ENCODE measurements at regions not wholly inside any gene's neighbourhood (a gene's known extent, or its start where the extent isn't known, plus 50 kb on each side); places are given as distances from the start of the nearest gene placed in this dataset.
"Not testable (repeated sequence)": the region's sequence is repeated elsewhere in the genome, so short reads cannot be mapped to it uniquely, and the experiment has no call there.

DNA sequence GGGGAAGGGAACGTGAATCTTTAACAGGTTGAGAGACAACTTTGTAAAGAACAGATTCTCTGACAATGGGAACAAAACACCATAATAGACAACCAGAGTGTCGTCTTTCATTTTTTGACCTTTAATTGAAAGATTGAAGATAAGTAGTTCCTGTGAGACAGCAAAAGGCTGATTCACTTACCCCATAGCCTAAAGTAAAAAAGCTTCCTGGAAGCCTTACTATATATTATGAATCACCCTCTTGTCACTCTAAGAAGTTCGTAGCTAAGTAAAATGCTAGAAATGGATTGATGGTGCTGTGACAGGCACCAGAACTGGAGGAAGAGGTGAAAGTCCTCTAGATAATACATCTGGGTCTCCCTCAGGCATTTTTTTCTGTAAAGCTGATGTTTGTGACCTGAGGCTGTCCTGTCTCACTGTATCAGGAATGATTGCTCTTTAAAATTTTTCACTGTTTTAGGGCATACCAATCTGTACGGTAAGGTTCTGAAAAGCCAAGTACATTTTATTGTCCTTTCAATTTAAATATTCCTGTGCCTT is 824.6 kb upstream of the SEMA6D start:
- no peak for DNase-seq

- no peak for DNase-seq
These were observed 822.7 kb upstream of the SEMA6D start for GRCh38 chr15:46894644-46895043.

GRCh38 chr15:46897266-46897665 is 820.0 kb upstream of the SEMA6D start:
- no peak for DNase-seq

DNA sequence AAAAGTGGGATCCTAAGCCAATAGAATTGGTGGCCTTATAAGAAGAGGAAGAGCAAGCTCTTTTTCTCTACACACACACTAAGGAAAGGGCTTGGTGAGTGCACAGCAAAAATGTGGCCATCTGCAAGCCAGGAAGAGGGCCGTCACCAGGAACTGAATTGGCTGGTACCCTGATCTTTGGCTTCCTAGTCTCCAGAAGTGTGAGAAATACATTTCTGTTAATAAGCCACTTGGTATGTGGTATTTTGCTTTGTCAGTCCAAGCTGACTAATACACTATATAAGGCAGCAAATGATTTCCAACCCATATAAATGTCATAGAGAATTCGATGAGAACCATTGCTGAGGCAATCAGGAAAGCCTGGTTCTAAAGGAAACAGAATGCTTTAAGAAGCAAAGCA is 816.3 kb upstream of the SEMA6D start:
- no peak for DNase-seq

GRCh38 chr15:46917721-46918252 is 799.5 kb upstream of the SEMA6D start:
- no peak for DNase-seq

- DNase-seq = no peak
These were observed 798.7 kb upstream of the SEMA6D start for GRCh38 chr15:46918462-46919140.

DNA sequence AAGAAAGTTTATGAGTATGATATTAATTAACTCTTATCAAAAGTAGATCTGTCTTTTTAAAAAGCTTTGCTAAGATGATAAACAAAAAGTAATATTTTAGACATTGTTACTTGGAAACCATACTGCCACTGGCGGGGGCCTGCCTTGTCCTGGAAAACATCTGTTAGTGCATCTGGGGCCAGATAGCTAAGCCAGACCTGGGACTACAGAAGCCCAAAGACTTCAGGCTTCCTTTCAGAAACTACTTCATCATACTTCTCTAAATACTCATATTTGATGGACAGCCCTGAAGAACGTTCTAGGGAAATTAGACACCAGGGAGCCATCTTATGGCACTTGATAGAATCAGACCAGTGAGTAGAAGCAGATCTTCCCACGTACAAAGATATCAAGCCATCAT is 795.4 kb upstream of the SEMA6D start:
- no peak for DNase-seq

- no peak for DNase-seq
These were observed 786.9 kb upstream of the SEMA6D start for GRCh38 chr15:46930426-46930825.

DNA sequence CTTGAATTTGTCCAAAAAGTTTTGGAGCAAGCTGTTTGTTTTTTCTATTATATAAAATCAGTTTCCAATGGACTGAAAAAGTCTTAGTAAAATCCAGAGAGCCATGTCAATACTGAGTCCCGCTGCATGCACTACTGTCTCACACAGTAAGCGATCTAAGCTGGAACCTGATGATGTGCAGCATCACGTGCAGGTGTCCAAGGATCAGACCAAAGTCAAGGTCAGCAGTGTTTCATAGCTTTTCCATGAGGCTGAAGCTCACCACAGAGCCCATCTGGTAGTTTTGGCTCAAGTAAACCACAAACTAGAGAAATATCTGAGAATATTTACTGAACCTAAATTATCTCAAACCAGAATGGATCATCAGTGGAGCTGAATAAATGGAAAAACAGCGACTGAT is 784.0 kb upstream of the SEMA6D start:
- no peak for DNase-seq

- DNase-seq = no peak
These were observed 782.5 kb upstream of the SEMA6D start for GRCh38 chr15:46934851-46935250.

DNA sequence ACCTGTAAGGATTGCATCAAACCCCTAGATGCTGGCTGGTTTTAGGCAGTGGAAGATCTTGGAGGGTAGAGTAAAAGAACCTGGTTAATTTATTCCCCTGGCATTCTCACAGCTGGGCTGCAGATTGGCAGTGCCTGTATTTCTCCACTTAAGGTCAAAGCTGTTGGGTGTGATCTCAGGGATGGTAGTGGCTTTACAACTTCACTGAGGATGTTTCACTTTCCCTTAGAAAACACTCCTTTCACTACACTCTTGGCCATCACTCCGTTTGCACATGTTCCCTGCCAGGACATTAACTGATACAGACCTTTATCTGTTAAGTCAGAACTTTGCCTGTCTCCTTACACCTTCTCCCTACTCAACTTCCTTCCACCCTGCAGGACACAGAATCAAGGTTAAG is 779.1 kb upstream of the SEMA6D start:
- no peak for DNase-seq

DNA sequence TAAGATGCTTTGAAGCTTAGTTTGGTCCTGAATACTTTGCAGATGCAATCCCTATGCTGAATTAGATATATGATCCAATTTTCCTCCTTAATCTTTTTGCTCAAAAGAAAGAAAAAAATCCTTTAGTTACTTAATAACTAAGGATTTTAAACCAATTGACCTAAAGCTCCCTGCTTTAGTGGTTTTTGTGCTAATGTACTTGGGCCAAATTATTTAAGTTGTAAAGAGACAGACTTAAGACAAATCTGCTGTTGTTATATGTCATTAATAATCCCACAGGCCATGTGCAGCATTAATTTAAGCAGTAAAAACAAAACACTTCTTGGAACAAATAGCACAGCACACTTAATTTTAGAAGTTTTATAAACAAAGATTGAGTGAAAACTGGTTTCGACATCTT is 776.1 kb upstream of the SEMA6D start:
- no peak for DNase-seq

GRCh38 chr15:46946953-46947352 is 770.4 kb upstream of the SEMA6D start:
- DNase-seq = no peak

GRCh38 chr15:46955576-46955975 is 761.7 kb upstream of the SEMA6D start:
- no peak for DNase-seq

GRCh38 chr15:46956456-46956855 is 760.8 kb upstream of the SEMA6D start:
- no peak for DNase-seq

DNA sequence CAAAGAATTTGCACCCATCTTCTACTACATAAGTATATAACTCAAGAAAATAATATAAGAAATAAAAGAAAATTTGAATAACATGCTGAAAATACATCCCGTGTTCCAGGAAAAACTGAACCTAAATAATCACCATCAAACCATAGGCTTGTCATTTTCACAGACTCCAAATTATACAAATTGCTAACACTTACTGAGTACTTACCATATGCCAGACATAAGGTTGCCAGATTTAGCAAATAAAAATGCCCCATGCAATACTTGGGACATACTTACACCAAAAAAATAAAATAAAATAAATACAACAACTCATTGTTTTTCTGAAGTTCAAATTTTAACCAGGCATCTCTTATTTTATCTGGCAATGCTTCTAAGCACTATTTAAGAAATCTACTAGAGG is 760.4 kb upstream of the SEMA6D start:
- DNase-seq = no peak

DNA sequence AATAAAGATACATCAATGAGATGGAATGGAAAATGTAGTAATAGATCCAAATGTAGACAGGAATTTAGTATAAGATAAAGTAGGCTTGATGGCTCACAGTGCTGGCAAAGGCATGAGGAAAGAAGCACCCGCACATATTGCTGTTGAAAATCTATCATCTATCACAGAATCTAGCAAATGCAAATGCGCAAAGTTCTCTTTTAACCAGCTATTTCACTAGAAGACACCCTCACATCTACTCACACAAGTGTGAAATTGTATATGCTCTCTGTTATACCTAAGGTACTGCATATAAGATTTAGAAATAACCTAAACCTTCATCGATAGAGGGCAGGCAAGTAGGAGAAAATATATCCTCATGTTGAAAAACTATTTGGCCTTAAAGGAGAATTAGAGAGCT is 756.7 kb upstream of the SEMA6D start:
- DNase-seq = no peak

- no peak for DNase-seq
These were observed 755.5 kb upstream of the SEMA6D start for GRCh38 chr15:46961795-46962194.

DNA sequence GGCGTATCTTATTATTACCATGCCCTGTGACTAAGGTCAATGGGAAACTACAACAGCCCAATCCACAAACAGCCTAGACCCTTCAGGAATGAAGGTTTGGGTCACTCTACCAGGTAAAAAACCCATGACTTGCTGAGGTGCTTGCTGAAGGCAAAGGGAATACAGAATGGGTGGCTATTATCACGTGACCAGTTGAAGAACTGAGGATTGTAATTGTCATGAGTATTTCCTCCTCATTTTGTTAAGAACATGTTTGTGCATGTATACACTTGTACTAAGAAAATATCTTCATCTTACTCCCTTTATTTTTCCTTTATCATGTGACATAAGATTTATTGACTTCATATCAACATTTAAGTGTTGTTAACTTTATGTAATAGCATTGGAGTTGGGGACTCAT is 729.2 kb upstream of the SEMA6D start:
- not testable (repeated sequence) for DNase-seq

GRCh38 chr15:46996359-46996758 is 720.9 kb upstream of the SEMA6D start:
- no peak for DNase-seq

DNA sequence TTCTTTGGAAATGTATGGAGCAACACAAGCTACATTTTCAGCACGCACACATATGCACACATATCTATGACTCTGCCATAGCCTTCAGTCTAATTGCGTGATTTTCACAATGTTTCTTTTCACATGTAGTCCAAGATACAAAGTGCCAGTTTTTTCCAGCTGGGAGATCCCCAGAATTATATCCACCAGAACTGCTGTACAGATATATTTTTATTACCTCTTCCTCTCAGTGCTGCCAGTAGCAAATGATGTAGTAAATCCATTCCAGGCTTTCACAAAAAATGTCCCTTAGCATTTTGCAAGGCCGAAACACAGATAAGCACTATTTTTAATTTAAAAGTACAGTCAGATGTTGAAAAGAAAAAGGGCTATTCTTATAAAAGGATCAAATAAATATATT is 719.8 kb upstream of the SEMA6D start:
- no peak for DNase-seq

DNA sequence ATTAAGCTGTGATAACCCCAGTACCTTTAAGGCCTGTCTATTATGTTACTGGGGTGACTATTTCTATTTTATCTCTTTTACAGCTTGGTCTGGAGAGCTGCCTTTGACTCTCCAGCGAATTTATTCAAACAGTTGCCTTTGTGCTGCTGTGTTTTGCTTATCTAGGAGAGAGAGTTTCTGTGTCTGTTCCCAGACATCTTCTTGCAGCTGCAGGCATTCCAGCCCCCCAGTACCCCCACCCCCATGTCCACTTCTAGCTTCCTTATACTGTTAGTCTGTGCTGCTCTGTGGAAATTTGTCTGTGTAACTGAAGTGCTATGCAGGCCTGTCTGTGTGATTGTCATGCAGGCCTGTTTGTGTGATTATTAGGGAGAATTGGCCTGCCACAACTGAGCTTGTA is 713.7 kb upstream of the SEMA6D start:
- no peak for DNase-seq

DNA sequence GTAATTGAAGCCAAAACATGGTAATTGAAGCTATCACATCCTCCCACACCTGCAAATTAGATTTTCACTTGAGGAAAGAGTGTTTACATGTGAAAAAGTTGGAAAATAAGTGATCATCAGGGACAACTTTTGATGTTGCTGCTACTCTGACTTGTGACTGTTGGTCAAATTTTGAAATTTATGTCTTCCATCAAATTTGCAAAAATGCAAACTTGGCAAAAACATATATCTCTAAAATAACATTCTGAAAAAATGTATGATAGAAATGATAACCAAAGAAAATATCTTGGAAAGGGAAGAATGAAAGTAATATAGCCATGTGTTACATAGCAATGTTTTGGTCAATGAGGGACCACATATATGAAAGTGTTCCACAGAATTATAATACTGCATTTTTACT is 703.9 kb upstream of the SEMA6D start:
- DNase-seq = no peak

- no peak for DNase-seq
These were observed 689.9 kb upstream of the SEMA6D start for GRCh38 chr15:47027322-47027946.

Data from CD4-positive, alpha-beta T cell treated with Interferon gamma for 1 hour (primary cell).